ENCODE measurements at regions not wholly inside any gene's neighbourhood (a gene's known extent, or its start where the extent isn't known, plus 50 kb on each side); places are given as distances from the start of the nearest gene placed in this dataset.

DNA sequence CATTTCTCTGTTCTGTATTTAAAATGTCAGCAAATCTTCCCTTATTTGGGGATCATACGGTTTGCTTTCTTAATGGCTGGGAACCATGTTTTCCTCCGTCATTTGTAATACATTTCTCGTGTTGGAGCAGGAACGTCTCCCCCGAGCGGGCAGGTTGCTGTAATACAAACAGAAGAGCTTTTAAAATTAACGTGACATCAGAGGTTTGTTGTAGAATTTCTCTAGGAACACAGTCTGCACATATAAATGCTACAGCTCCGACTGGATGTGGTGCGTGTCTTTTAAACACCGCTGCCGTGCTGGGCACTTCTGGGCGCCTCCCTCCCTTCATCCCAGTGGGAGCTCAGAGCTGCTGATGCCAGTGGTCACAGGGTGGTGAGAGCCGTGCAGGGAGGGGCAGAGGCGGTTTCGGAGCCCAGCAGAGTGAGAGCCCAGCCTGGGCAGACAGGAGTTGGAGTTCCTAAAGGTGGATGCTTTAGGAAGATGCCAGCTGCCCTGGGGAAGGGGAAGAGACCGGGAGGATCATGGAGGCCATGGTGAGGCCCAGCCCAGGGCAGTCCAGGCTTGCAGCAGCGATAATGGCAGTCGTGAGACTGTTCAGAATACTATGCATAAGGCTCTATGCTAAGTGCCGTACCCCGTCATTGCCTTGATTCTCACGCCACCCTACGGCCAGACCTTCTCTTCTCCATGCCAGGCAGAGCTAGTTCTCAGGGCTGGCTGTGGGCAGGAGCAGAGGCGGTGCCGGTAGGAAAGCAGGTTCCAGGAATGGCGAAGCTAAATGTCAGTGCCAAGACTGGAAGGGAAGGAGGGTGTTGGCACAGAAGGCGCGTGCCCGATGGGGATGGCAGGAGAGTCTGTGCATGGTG is 96.2 kb downstream of the GLRX3 start:
- TF ChIP-seq, protein P1, sequence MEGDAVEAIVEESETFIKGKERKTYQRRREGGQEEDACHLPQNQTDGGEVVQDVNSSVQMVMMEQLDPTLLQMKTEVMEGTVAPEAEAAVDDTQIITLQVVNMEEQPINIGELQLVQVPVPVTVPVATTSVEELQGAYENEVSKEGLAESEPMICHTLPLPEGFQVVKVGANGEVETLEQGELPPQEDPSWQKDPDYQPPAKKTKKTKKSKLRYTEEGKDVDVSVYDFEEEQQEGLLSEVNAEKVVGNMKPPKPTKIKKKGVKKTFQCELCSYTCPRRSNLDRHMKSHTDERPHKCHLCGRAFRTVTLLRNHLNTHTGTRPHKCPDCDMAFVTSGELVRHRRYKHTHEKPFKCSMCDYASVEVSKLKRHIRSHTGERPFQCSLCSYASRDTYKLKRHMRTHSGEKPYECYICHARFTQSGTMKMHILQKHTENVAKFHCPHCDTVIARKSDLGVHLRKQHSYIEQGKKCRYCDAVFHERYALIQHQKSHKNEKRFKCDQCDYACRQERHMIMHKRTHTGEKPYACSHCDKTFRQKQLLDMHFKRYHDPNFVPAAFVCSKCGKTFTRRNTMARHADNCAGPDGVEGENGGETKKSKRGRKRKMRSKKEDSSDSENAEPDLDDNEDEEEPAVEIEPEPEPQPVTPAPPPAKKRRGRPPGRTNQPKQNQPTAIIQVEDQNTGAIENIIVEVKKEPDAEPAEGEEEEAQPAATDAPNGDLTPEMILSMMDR (IDR thresholded peaks at IDR 0.05) = no peak
- TF ChIP-seq POLR2AphosphoS5 (IDR thresholded peaks at IDR 0.05; ENCODE audit: low read depth, low read length) = no peak
- TF ChIP-seq, protein P2, sequence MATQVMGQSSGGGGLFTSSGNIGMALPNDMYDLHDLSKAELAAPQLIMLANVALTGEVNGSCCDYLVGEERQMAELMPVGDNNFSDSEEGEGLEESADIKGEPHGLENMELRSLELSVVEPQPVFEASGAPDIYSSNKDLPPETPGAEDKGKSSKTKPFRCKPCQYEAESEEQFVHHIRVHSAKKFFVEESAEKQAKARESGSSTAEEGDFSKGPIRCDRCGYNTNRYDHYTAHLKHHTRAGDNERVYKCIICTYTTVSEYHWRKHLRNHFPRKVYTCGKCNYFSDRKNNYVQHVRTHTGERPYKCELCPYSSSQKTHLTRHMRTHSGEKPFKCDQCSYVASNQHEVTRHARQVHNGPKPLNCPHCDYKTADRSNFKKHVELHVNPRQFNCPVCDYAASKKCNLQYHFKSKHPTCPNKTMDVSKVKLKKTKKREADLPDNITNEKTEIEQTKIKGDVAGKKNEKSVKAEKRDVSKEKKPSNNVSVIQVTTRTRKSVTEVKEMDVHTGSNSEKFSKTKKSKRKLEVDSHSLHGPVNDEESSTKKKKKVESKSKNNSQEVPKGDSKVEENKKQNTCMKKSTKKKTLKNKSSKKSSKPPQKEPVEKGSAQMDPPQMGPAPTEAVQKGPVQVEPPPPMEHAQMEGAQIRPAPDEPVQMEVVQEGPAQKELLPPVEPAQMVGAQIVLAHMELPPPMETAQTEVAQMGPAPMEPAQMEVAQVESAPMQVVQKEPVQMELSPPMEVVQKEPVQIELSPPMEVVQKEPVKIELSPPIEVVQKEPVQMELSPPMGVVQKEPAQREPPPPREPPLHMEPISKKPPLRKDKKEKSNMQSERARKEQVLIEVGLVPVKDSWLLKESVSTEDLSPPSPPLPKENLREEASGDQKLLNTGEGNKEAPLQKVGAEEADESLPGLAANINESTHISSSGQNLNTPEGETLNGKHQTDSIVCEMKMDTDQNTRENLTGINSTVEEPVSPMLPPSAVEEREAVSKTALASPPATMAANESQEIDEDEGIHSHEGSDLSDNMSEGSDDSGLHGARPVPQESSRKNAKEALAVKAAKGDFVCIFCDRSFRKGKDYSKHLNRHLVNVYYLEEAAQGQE (IDR thresholded peaks at IDR 0.05; ENCODE audit: insufficient read depth in 1 of 2, low read depth in 2 of 2, low read length in 1 of 2) = no peak
- no peak for TF ChIP-seq TCF7L2 (IDR thresholded peaks at IDR 0.05; ENCODE audit: low read depth, low read length)
- TF ChIP-seq SIN3A (IDR thresholded peaks at IDR 0.05; ENCODE audit: borderline replicate concordance, insufficient read depth, low read depth, low read length) = no peak
